ES-I3 (cell line): ENCODE measurements at regions not wholly inside any gene's neighbourhood (a gene's known extent, or its start where the extent isn't known, plus 50 kb on each side); places are given as distances from the start of the nearest gene placed in this dataset.

ENCODE experiments used
- H3K36me3 ChIP-seq: 2 replicates; pipeline ENCODE4 v1.6.1; 2013; ENCODE audit warnings: mild to moderate bottlenecking, low read length, control low read depth, moderate library complexity; ENCODE audit not compliant: insufficient read depth
- H3K4me1 ChIP-seq: 2 replicates; pipeline ENCODE4 v1.6.1; 2013; ENCODE audit warnings: mild to moderate bottlenecking, control low read depth, low read length; ENCODE audit not compliant: insufficient read depth
- H3K9ac ChIP-seq: 2 replicates; pipeline ENCODE4 v1.6.1; 2013; ENCODE audit warnings: low read depth, mild to moderate bottlenecking, low read length, moderate library complexity
- H3K9me3 ChIP-seq: 2 replicates; pipeline ENCODE4 v1.6.1; 2013; ENCODE audit warnings: mild to moderate bottlenecking, low read length, moderate library complexity; ENCODE audit not compliant: control insufficient read depth, insufficient read depth

- H3K36me3 ChIP-seq: no peaks in the 10 kb centered on the region
- no peaks in the 10 kb centered on the region for H3K9me3 ChIP-seq
- H3K9ac ChIP-seq: no peak overlapping the region
- H3K4me1 ChIP-seq: peaks cover 25% of the 10 kb centered on the region
These were observed 102.0 kb downstream of the SOX9 start for GRCh38 chr17:72222661-72223380.

- H3K4me1 ChIP-seq: peaks cover 25% of the 10 kb centered on the region
- no peaks in the 10 kb centered on the region for H3K36me3 ChIP-seq
- H3K9me3 ChIP-seq: no peaks in the 10 kb centered on the region
- no peak overlapping the region for H3K9ac ChIP-seq
These were observed 103.1 kb downstream of the SOX9 start for GRCh38 chr17:72223866-72224291.

GRCh38 chr17:72226322-72226721 lies 105.5 kb downstream of the SOX9 start:
- H3K36me3 ChIP-seq: no peaks in the 10 kb centered on the region
- H3K9ac ChIP-seq: no peak overlapping the region
- H3K4me1 ChIP-seq: peaks cover 17% of the 10 kb centered on the region
- H3K9me3 ChIP-seq: no peaks in the 10 kb centered on the region

- H3K36me3 ChIP-seq: no peaks in the 10 kb centered on the region
- no peak overlapping the region for H3K9ac ChIP-seq
- no peaks in the 10 kb centered on the region for H3K9me3 ChIP-seq
- peaks cover 6% of the 10 kb centered on the region for H3K4me1 ChIP-seq
These were observed 113.2 kb downstream of the SOX9 start for GRCh38 chr17:72233986-72234385.

- Histone ChIP-seq H3K9me3 (no peaks in the 10 kb centered on the region), H3K36me3 (no peaks in the 10 kb centered on the region), H3K4me1 (peaks cover 6% of the 10 kb centered on the region), H3K9ac (no peak overlapping the region)
These were observed 114.2 kb downstream of the SOX9 start for GRCh38 chr17:72234985-72235384.

- Histone ChIP-seq H3K9ac (no peak overlapping the region), H3K9me3 (no peaks in the 10 kb centered on the region), H3K36me3 (no peaks in the 10 kb centered on the region), H3K4me1 (peaks cover 6% of the 10 kb centered on the region)
These were observed 116.3 kb downstream of the SOX9 start for GRCh38 chr17:72236980-72237633.

GRCh38 chr17:72238157-72238673 lies 117.4 kb downstream of the SOX9 start:
- peaks cover 6% of the 10 kb centered on the region for H3K4me1 ChIP-seq
- no peaks in the 10 kb centered on the region for H3K36me3 ChIP-seq
- no peak overlapping the region for H3K9ac ChIP-seq
- H3K9me3 ChIP-seq: no peaks in the 10 kb centered on the region

- Histone ChIP-seq H3K4me1 (peaks cover 5% of the 10 kb centered on the region), H3K9ac (no peak overlapping the region), H3K9me3 (no peaks in the 10 kb centered on the region), H3K36me3 (no peaks in the 10 kb centered on the region)
These were observed 118.7 kb downstream of the SOX9 start for GRCh38 chr17:72239548-72239947.

- Histone ChIP-seq H3K4me1 (no peaks in the 10 kb centered on the region; the same call in 1 of the 2 replicates), H3K9ac (no peak overlapping the region), H3K9me3 (no peaks in the 10 kb centered on the region), H3K36me3 (no peaks in the 10 kb centered on the region)
These were observed 119.5 kb downstream of the SOX9 start for GRCh38 chr17:72240333-72240732.

- Histone ChIP-seq H3K4me1 (no peaks in the 10 kb centered on the region), H3K9me3 (no peaks in the 10 kb centered on the region), H3K36me3 (no peaks in the 10 kb centered on the region), H3K9ac (no peak overlapping the region)
These were observed 123.7 kb downstream of the SOX9 start for GRCh38 chr17:72244494-72244893.

- Histone ChIP-seq H3K9me3 (no peaks in the 10 kb centered on the region), H3K9ac (no peak overlapping the region), H3K4me1 (no peaks in the 10 kb centered on the region), H3K36me3 (no peaks in the 10 kb centered on the region)
These were observed 124.1 kb downstream of the SOX9 start for GRCh38 chr17:72244956-72245355.

- H3K9ac ChIP-seq: no peak overlapping the region
- H3K9me3 ChIP-seq: no peaks in the 10 kb centered on the region
- no peaks in the 10 kb centered on the region for H3K4me1 ChIP-seq
- no peaks in the 10 kb centered on the region for H3K36me3 ChIP-seq
These were observed 128.6 kb downstream of the SOX9 start for GRCh38 chr17:72249441-72249840.

- H3K9ac ChIP-seq: no peak overlapping the region
- no peaks in the 10 kb centered on the region for H3K4me1 ChIP-seq
- H3K9me3 ChIP-seq: no peaks in the 10 kb centered on the region
- H3K36me3 ChIP-seq: no peaks in the 10 kb centered on the region
These were observed 129.4 kb downstream of the SOX9 start for GRCh38 chr17:72250206-72250605.

- Histone ChIP-seq H3K9ac (no peak overlapping the region), H3K9me3 (no peaks in the 10 kb centered on the region), H3K36me3 (no peaks in the 10 kb centered on the region), H3K4me1 (no peaks in the 10 kb centered on the region)
These were observed 132.8 kb downstream of the SOX9 start for GRCh38 chr17:72253597-72253996.

GRCh38 chr17:72254808-72255449 lies 134.1 kb downstream of the SOX9 start:
- no peaks in the 10 kb centered on the region for H3K4me1 ChIP-seq

More at GRCh38 chr17:72254808-72255449, 134.1 kb downstream of the SOX9 start:
- Histone ChIP-seq H3K9me3 (no peaks in the 10 kb centered on the region), H3K36me3 (no peaks in the 10 kb centered on the region), H3K9ac (no peak overlapping the region)
